ENCODE measurements at regions not wholly inside any gene's neighbourhood (a gene's known extent, or its start where the extent isn't known, plus 50 kb on each side); places are given as distances from the start of the nearest gene placed in this dataset.

- no peaks in the 10 kb centered on the region for H3K27me3 ChIP-seq (ENCODE audit: insufficient read depth, low read length)
- H3K27ac ChIP-seq (ENCODE audit: low read depth, low read length), result no peak overlapping the region
- H3K4me3 ChIP-seq (ENCODE audit: low read length), result no peak overlapping the region
- no peak overlapping the region for H3K9ac ChIP-seq (ENCODE audit: low read depth, low read length)
- no peaks in the 10 kb centered on the region for H3K9me3 ChIP-seq (ENCODE audit: insufficient read depth, low read depth, low read length)
- WGBS, result 78% methylated on average over 11 of the region's 11 CpGs
- peaks cover 7% of the 10 kb centered on the region; the same call in 1 of the 2 replicates for H3K4me1 ChIP-seq (ENCODE audit: insufficient read depth, low read length)
- no peaks in the 10 kb centered on the region for H3K36me3 ChIP-seq (ENCODE audit: insufficient read depth, low read length)
Measured at GRCh38 chr2:236685979-236686520, 116.4 kb downstream of the ACKR3 start.

GRCh38 chr2:236686561-236686960 is 116.9 kb downstream of the ACKR3 start:
- H3K9ac ChIP-seq (ENCODE audit: low read depth, low read length), result no peak overlapping the region
- 91% methylated on average over 2 of the region's 2 CpGs for WGBS
- H3K27ac ChIP-seq (ENCODE audit: low read depth, low read length), result no peak overlapping the region
- H3K27me3 ChIP-seq (ENCODE audit: insufficient read depth, low read length), result no peaks in the 10 kb centered on the region
- H3K9me3 ChIP-seq (ENCODE audit: insufficient read depth, low read depth, low read length), result no peaks in the 10 kb centered on the region
- H3K4me1 ChIP-seq (ENCODE audit: insufficient read depth, low read length), result peaks cover 7% of the 10 kb centered on the region; the same call in 1 of the 2 replicates
- H3K36me3 ChIP-seq (ENCODE audit: insufficient read depth, low read length), result no peaks in the 10 kb centered on the region
- no peak overlapping the region for H3K4me3 ChIP-seq (ENCODE audit: low read length)

- Histone ChIP-seq H3K9me3 (ENCODE audit: insufficient read depth, low read depth, low read length) (no peaks in the 10 kb centered on the region), H3K36me3 (ENCODE audit: insufficient read depth, low read length) (no peaks in the 10 kb centered on the region), H3K4me3 (ENCODE audit: low read length) (no peak overlapping the region), H3K9ac (ENCODE audit: low read depth, low read length) (no peak overlapping the region), H3K27ac (ENCODE audit: low read depth, low read length) (no peak overlapping the region), H3K27me3 (ENCODE audit: insufficient read depth, low read length) (no peaks in the 10 kb centered on the region), H3K4me1 (ENCODE audit: insufficient read depth, low read length) (peaks cover 7% of the 10 kb centered on the region; the same call in 1 of the 2 replicates)
- 94% methylated on average over 8 of the region's 8 CpGs for WGBS
Measured at GRCh38 chr2:236687296-236687965, 117.8 kb downstream of the ACKR3 start.

GRCh38 chr2:236688157-236688556 is 118.5 kb downstream of the ACKR3 start:
- no peaks in the 10 kb centered on the region for H3K36me3 ChIP-seq (ENCODE audit: insufficient read depth, low read length)
- 85% methylated on average over 6 of the region's 6 CpGs for WGBS
- H3K27ac ChIP-seq (ENCODE audit: low read depth, low read length), result no peak overlapping the region
- H3K4me3 ChIP-seq (ENCODE audit: low read length), result no peak overlapping the region
- H3K9ac ChIP-seq (ENCODE audit: low read depth, low read length), result no peak overlapping the region
- H3K27me3 ChIP-seq (ENCODE audit: insufficient read depth, low read length), result no peaks in the 10 kb centered on the region
- H3K4me1 ChIP-seq (ENCODE audit: insufficient read depth, low read length), result peaks cover 7% of the 10 kb centered on the region; the same call in 1 of the 2 replicates
- no peaks in the 10 kb centered on the region for H3K9me3 ChIP-seq (ENCODE audit: insufficient read depth, low read depth, low read length)

- peaks cover 8% of the 10 kb centered on the region; the same call in 1 of the 2 replicates for H3K4me1 ChIP-seq (ENCODE audit: insufficient read depth, low read length)
- no peaks in the 10 kb centered on the region for H3K9me3 ChIP-seq (ENCODE audit: insufficient read depth, low read depth, low read length)
- no peaks in the 10 kb centered on the region for H3K27me3 ChIP-seq (ENCODE audit: insufficient read depth, low read length)
- H3K9ac ChIP-seq (ENCODE audit: low read depth, low read length), result no peak overlapping the region
- WGBS, result 88% methylated on average over 22 of the region's 23 CpGs
- no peak overlapping the region for H3K4me3 ChIP-seq (ENCODE audit: low read length)
- no peak overlapping the region for H3K27ac ChIP-seq (ENCODE audit: low read depth, low read length)
- no peaks in the 10 kb centered on the region for H3K36me3 ChIP-seq (ENCODE audit: insufficient read depth, low read length)
Measured at GRCh38 chr2:236688563-236689392, 119.2 kb downstream of the ACKR3 start.

GRCh38 chr2:236689393-236689700 is 119.7 kb downstream of the ACKR3 start:
- Histone ChIP-seq H3K4me1 (ENCODE audit: insufficient read depth, low read length) (peaks cover 10% of the 10 kb centered on the region; the same call in 1 of the 2 replicates), H3K36me3 (ENCODE audit: insufficient read depth, low read length) (no peaks in the 10 kb centered on the region), H3K27me3 (ENCODE audit: insufficient read depth, low read length) (no peaks in the 10 kb centered on the region), H3K4me3 (ENCODE audit: low read length) (no peak overlapping the region), H3K9ac (ENCODE audit: low read depth, low read length) (no peak overlapping the region), H3K9me3 (ENCODE audit: insufficient read depth, low read depth, low read length) (no peaks in the 10 kb centered on the region), H3K27ac (ENCODE audit: low read depth, low read length) (no peak overlapping the region)
- 94% methylated on average over 1 of the region's 1 CpG for WGBS

GRCh38 chr2:236689981-236690380 is 120.4 kb downstream of the ACKR3 start:
- Histone ChIP-seq H3K36me3 (ENCODE audit: insufficient read depth, low read length) (no peaks in the 10 kb centered on the region), H3K9ac (ENCODE audit: low read depth, low read length) (no peak overlapping the region), H3K27me3 (ENCODE audit: insufficient read depth, low read length) (no peaks in the 10 kb centered on the region), H3K4me3 (ENCODE audit: low read length) (no peak overlapping the region), H3K9me3 (ENCODE audit: insufficient read depth, low read depth, low read length) (no peaks in the 10 kb centered on the region), H3K27ac (ENCODE audit: low read depth, low read length) (no peak overlapping the region), H3K4me1 (ENCODE audit: insufficient read depth, low read length) (peaks cover 5% of the 10 kb centered on the region; the same call in 1 of the 2 replicates)
- 100% methylated on average over 1 of the region's 3 CpGs for WGBS

- peaks cover 5% of the 10 kb centered on the region; the same call in 1 of the 2 replicates for H3K4me1 ChIP-seq (ENCODE audit: insufficient read depth, low read length)
- WGBS, result 96% methylated on average over 3 of the region's 3 CpGs
- no peaks in the 10 kb centered on the region for H3K27me3 ChIP-seq (ENCODE audit: insufficient read depth, low read length)
- H3K9me3 ChIP-seq (ENCODE audit: insufficient read depth, low read depth, low read length), result no peaks in the 10 kb centered on the region
- H3K27ac ChIP-seq (ENCODE audit: low read depth, low read length), result no peak overlapping the region
- H3K4me3 ChIP-seq (ENCODE audit: low read length), result no peak overlapping the region
- H3K36me3 ChIP-seq (ENCODE audit: insufficient read depth, low read length), result no peaks in the 10 kb centered on the region
- no peak overlapping the region for H3K9ac ChIP-seq (ENCODE audit: low read depth, low read length)
Measured at GRCh38 chr2:236690726-236691125, 121.1 kb downstream of the ACKR3 start.

- WGBS, result 88% methylated on average over 6 of the region's 6 CpGs
- Histone ChIP-seq H3K27me3 (ENCODE audit: insufficient read depth, low read length) (no peaks in the 10 kb centered on the region), H3K4me1 (ENCODE audit: insufficient read depth, low read length) (peaks cover 5% of the 10 kb centered on the region; the same call in 1 of the 2 replicates), H3K9ac (ENCODE audit: low read depth, low read length) (no peak overlapping the region), H3K4me3 (ENCODE audit: low read length) (no peak overlapping the region), H3K36me3 (ENCODE audit: insufficient read depth, low read length) (no peaks in the 10 kb centered on the region), H3K9me3 (ENCODE audit: insufficient read depth, low read depth, low read length) (no peaks in the 10 kb centered on the region), H3K27ac (ENCODE audit: low read depth, low read length) (no peak overlapping the region)
Measured at GRCh38 chr2:236691799-236692167, 122.2 kb downstream of the ACKR3 start.

GRCh38 chr2:236692937-236693336 is 123.3 kb downstream of the ACKR3 start:
- Histone ChIP-seq H3K9ac (ENCODE audit: low read depth, low read length) (no peak overlapping the region; the same call in 1 of the 2 replicates), H3K27me3 (ENCODE audit: insufficient read depth, low read length) (no peaks in the 10 kb centered on the region), H3K27ac (ENCODE audit: low read depth, low read length) (no peak overlapping the region), H3K4me1 (ENCODE audit: insufficient read depth, low read length) (peaks cover 5% of the 10 kb centered on the region; the same call in 1 of the 2 replicates), H3K4me3 (ENCODE audit: low read length) (no peak overlapping the region), H3K36me3 (ENCODE audit: insufficient read depth, low read length) (no peaks in the 10 kb centered on the region), H3K9me3 (ENCODE audit: insufficient read depth, low read depth, low read length) (no peaks in the 10 kb centered on the region)
- WGBS, result 95% methylated on average over 7 of the region's 7 CpGs

GRCh38 chr2:236693531-236693930 is 123.9 kb downstream of the ACKR3 start:
- Histone ChIP-seq H3K36me3 (ENCODE audit: insufficient read depth, low read length) (no peaks in the 10 kb centered on the region), H3K4me3 (ENCODE audit: low read length) (no peak overlapping the region), H3K27me3 (ENCODE audit: insufficient read depth, low read length) (no peaks in the 10 kb centered on the region), H3K9me3 (ENCODE audit: insufficient read depth, low read depth, low read length) (no peaks in the 10 kb centered on the region), H3K27ac (ENCODE audit: low read depth, low read length) (no peak overlapping the region), H3K4me1 (ENCODE audit: insufficient read depth, low read length) (peaks cover 5% of the 10 kb centered on the region; the same call in 1 of the 2 replicates), H3K9ac (ENCODE audit: low read depth, low read length) (no peak overlapping the region)
- 81% methylated on average over 4 of the region's 4 CpGs for WGBS

Measured in HUES64 (cell line).